GM12892 (cell line): ENCODE measurements at regions not wholly inside any gene's neighbourhood (a gene's known extent, or its start where the extent isn't known, plus 50 kb on each side); places are given as distances from the start of the nearest gene placed in this dataset.

Source experiments
- DNase-seq: peaks from one replicate; pipeline ENCODE4 v3.0.0; 2011; ENCODE audit not compliant: insufficient read length
- FAIRE-seq: peaks from 2 replicates; lab custom pipeline; 2011; peaks lifted over from hg19 to GRCh38; lab: Jason Lieb, UNC
- POLR2A ChIP-seq: IDR thresholded peaks from 2 replicates; pipeline ENCODE4 v1.6.1; 2011; ENCODE audit warnings: low read depth, low read length, control low read depth
- POLR2AphosphoS5 ChIP-seq: IDR thresholded peaks from 2 replicates; pipeline ENCODE4 v1.6.1; 2011; ENCODE audit warnings: low read depth, low read length, control low read depth
- TAF1 ChIP-seq: IDR thresholded peaks from 2 replicates; pipeline ENCODE4 v1.6.1; 2011; ENCODE audit warnings: low read depth, mild to moderate bottlenecking, control low read depth, low read length, borderline replicate concordance

DNA sequence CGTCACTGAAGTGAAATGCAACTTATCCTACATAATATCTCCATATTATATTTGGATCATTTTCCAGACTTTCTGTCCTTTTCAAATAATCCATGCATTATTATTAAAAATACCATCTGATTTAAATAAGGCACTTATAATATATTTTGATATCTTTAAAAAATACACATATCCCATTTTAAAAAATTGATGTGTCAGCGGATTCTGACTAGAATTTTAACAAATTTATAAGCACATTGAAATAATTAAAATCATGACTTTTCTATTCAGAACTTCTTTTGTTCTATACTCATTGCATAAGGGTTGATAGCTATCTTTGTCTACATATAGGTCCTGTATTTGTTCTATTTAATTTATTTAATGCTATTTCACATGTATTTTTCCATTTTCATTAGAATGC, 199.0 kb upstream of the DSEL start:
- TF ChIP-seq TAF1 (no peak), POLR2A (no peak), POLR2AphosphoS5 (no peak)
- FAIRE-seq (no peak), DNase-seq (no peak)

DNA sequence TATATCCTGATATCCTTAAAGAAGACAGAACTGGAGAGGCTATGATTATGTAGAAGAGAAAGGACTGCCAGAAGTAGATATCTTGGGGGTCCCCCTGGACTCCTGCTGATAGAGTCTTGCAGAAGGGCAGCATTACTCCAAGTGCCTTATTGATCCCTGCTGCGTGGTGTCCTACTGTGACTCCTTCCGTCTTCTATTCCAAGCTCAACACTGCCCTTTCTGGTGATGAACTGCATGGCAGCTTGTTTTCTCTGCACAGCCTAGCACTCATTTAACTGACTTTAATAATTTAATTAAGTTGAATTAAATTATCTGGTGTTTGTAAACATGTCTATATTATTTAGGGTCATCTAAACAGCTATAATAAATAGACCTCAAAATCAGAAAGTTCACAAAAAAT, 194.1 kb upstream of the DSEL start:
- FAIRE-seq: no peak
- TF ChIP-seq POLR2A (no peak), POLR2AphosphoS5 (no peak)
- no peak for DNase-seq

DNA sequence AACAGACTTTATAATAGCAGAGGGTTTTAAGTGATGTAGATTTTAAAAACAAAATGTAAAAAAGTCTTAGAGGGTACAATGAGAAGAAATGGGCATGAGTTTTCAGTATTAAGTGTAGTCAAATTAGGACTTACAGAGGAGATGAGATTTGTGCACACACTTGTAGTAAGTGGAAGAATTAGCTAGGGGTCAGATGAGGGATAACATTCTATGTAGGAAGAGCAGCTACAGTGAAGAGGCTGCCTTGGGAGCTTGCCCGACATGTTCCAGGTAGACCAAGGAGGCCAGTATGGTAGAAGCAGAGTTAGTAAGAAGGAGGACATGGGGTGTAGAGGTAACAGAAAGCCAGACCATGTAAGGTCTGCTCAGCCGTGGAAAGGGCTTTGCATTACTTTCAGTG, 189.2 kb upstream of the DSEL start:
- no peak for FAIRE-seq
- DNase-seq: no peak
- no peak for TF ChIP-seq POLR2A
- no peak for TF ChIP-seq TAF1
- TF ChIP-seq POLR2AphosphoS5: no peak

DNA sequence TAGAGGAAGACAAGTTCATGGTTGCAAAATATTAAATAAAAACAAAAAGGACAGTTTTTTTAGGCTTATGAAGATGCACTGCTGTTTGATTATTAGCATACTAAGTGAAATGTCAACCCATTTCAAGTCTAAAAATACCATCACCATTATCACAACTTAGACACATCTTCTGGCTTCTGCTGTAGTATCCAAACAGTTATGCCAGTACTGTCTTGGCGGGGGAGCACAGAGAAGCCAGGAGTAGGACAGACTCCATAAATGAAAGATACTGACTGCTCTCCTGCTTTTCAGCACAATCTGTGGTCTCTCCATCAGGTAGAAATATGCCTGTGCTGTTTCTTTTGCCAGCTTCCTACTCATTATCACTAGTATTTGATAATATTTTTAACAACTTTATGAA, 179.2 kb upstream of the DSEL start:
- TF ChIP-seq TAF1: no peak
- no peak for TF ChIP-seq POLR2AphosphoS5
- no peak for TF ChIP-seq POLR2A
- DNase-seq (no peak), FAIRE-seq (no peak)

DNA sequence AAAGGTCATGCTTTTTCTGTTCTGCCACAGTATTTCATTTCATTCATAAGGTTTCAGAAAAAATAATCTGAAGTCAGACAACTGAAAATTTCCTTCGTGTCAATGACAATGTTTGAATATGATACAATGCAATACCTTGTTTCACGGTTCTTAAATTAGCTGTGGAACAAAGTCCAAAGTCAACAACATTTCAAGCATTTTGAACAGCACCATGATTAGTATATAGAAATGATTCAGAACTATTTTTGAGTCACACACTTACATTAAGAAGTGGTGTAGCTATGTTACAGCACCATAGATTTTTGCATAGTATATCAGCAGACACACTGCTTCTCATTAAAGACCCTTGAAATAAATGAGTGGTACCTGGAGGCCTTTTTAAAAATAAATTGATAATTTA, 178.3 kb upstream of the DSEL start:
- FAIRE-seq: no peak
- TF ChIP-seq TAF1: no peak
- TF ChIP-seq POLR2AphosphoS5: no peak
- no peak for TF ChIP-seq POLR2A
- no peak for DNase-seq

DNA sequence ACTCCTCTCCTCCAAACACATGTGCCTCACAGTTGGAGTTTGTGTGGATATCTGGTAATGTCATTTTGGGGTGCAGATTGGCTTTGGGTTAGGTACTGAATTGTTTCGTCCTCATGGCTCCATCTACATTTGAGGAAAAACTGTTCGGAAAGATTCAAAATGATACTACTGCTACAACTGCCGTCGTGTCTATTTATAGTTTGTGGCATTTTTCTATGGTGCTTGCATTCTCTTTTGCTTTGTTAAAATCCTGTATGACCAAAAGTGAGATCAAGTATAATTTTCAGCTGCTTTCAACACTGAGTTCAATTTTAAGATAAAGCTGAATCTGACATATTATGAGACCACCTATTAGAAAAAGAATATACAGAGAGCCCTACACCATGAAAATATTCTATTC, 176.3 kb upstream of the DSEL start:
- FAIRE-seq (no peak), DNase-seq (no peak)
- TF ChIP-seq TAF1: no peak
- TF ChIP-seq POLR2AphosphoS5: no peak
- TF ChIP-seq POLR2A: no peak

DNA sequence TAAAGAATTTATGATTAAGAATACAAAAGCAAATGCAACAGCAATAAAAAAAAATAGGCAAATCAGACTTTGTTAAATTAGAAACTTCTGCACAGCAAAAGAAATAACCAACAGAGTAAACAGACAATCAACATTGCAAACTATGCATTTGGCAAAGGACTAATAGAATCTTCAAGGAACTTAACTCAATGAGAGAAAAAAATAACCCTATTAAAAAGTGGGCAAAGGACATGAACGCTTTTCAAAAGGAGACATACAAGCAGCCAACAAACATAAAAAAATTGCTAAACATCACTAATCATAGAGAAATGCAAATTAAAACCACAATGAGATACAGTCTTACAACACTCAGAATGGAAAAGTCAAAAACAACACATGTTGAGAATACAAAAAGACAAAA, 166.0 kb upstream of the DSEL start:
- no peak for FAIRE-seq
- DNase-seq: no peak
- no peak for TF ChIP-seq POLR2A

DNA sequence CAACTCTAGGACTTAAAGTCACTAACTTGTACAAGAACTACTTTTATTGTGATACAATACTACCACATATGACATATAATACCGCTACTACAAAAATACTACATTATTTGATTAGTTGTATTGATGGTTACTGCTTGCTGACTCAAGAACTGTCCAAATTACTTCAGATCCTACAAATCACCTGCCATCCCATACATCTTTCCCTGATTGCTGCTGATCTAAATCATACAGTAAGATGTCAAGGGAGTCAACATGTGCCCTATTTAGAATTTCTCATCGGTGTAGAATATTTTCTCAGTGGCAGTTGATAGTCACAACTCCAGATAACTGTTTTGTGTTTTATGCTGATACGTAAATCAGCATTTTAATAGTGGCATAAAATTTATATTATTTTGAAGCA, 161.0 kb upstream of the DSEL start:
- TF ChIP-seq POLR2AphosphoS5 (no peak), TAF1 (no peak), POLR2A (no peak)
- FAIRE-seq: no peak
- no peak for DNase-seq

DNA sequence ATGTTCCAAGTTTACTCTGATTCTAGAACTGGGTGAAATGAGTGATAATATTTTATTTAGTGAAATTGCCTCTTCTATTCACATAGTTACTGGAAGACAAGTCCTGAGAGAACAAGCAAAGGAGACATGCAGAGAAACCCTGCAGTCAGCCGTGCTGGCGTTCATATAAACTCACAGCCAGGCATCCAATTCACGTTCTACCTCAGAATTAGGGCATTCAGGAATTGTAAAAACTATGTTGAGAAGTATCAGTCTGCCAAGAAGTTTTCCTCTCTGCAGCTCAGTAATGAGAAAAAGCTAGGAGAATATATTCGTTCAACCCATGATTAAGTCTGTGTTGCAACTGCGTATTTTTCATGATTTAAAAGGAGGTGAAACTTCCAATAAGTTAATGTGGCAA, 156.2 kb upstream of the DSEL start:
- DNase-seq (no peak), FAIRE-seq (no peak)
- TF ChIP-seq POLR2A (no peak), TAF1 (no peak), POLR2AphosphoS5 (no peak)

DNA sequence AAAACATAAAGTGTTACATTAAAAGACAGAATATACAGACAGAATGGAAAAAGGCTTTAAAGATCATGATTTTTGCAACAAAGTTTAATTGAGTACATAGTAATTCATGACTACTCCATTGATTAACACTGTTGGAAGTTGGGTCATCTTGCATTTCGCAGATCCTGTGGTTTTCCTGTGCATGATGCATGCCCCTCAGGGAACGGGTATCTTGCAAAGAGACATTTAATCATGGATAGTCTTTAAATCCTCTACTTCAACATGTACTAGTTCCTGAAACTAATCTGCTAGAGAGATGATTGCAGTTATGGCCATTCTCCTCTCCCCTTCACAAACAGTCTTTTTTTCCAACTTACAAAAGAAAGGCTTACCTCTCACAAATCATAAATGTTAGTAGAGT, 155.6 kb upstream of the DSEL start:
- FAIRE-seq (no peak), DNase-seq (no peak)
- TF ChIP-seq POLR2AphosphoS5 (no peak), TAF1 (no peak), POLR2A (no peak)

DNA sequence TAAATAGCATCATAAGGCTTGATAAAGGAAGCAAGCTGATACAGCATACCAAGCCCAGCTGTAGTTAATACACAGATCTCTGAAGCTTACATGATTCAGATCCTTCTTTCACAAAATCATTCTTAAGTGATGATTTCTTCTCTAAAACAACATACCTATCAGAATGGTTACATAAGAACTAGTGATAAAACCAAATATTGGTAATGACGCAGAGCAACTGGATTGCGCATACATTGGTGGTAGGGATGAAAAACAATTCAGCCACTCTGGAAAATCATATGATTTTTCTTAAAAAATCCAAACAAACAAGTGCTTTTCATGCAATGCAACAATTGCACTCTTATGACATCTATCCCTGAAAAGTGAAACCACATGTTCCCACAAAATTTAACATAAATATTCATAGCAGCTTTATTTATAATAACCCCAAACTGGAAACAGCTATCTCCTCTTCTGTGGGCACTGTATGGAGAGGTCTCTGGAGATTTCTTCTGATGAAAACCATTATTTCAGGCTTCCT, 153.6 kb upstream of the DSEL start:
- DNase-seq (no peak), FAIRE-seq (no peak)
- TF ChIP-seq POLR2AphosphoS5 (no peak), POLR2A (no peak), TAF1 (no peak)

DNA sequence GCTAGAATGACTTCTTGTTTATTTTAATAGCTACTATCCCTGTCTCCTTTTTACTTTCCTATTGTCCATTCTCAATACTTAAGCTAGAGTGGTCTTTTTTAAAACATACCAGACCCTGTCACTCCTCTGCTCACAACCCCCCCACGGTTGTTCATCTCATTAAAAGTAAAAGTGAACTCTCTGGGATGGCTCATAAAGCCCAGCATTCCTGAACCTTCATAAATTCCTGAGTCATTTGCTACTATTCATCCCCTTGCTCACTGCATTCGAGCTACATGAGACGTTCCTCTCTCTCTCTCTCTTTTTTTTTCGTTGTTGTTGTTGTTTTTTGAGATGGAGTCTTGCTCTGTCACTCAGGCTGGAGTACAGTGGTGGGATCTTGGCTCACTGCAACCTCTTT, 148.7 kb upstream of the DSEL start:
- TF ChIP-seq POLR2A (no peak), TAF1 (no peak), POLR2AphosphoS5 (no peak)
- no peak for DNase-seq
- FAIRE-seq: no peak

DNA sequence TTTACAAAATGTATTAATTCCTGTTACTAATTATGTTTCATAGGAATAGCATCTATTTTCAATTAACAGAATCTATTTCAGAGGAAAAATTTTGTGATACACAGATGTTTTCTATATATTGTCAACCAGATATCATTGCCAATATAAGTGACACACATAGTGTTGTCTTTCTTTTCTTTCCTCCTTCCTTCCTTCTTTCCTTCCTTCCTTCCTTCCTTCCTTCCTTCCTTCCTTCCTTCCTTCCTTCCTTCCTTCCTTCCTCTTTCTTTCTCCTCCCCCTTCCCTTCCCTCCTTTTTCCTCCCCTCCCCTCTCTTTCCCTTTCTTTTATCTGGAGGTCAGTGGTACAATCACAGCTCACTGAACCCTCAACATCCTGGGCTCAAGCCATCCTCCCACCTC, 146.5 kb upstream of the DSEL start:
- TF ChIP-seq POLR2AphosphoS5: no peak
- no peak for TF ChIP-seq TAF1
- TF ChIP-seq POLR2A: no peak
- DNase-seq (no peak), FAIRE-seq (no peak)
